ENCODE measurements at regions not wholly inside any gene's neighbourhood (a gene's known extent, or its start where the extent isn't known, plus 50 kb on each side); places are given as distances from the start of the nearest gene placed in this dataset.
"Not testable (repeated sequence)": the region's sequence is repeated elsewhere in the genome, so short reads cannot be mapped to it uniquely, and the experiment has no call there.

- no peaks in the 10 kb centered on the region for H3K36me3 Mint-ChIP-seq (ENCODE audit: low read depth)
- TF ChIP-seq, protein P1, sequence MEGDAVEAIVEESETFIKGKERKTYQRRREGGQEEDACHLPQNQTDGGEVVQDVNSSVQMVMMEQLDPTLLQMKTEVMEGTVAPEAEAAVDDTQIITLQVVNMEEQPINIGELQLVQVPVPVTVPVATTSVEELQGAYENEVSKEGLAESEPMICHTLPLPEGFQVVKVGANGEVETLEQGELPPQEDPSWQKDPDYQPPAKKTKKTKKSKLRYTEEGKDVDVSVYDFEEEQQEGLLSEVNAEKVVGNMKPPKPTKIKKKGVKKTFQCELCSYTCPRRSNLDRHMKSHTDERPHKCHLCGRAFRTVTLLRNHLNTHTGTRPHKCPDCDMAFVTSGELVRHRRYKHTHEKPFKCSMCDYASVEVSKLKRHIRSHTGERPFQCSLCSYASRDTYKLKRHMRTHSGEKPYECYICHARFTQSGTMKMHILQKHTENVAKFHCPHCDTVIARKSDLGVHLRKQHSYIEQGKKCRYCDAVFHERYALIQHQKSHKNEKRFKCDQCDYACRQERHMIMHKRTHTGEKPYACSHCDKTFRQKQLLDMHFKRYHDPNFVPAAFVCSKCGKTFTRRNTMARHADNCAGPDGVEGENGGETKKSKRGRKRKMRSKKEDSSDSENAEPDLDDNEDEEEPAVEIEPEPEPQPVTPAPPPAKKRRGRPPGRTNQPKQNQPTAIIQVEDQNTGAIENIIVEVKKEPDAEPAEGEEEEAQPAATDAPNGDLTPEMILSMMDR (IDR thresholded peaks at IDR 0.05; ENCODE audit: unreplicated experiment in 3 of 3) = no peak
- H3K27ac Mint-ChIP-seq = no peak overlapping the region
- peaks cover 41% of the 10 kb centered on the region for H3K9me3 Mint-ChIP-seq
- peaks cover 4% of the 10 kb centered on the region for H3K27me3 Mint-ChIP-seq (ENCODE audit: low read depth)
- no peaks in the 10 kb centered on the region for H3K4me1 Mint-ChIP-seq
- no peak overlapping the region for H3K4me3 Mint-ChIP-seq
These were observed 232.5 kb downstream of the RAB11FIP4 start for GRCh38 chr17:31623990-31624389.

GRCh38 chr17:31622500-31622899 is 231.0 kb downstream of the RAB11FIP4 start:
- Mint-ChIP-seq H3K27ac (no peak overlapping the region), H3K9me3 (peaks cover 44% of the 10 kb centered on the region), H3K27me3 (ENCODE audit: low read depth) (no peaks in the 10 kb centered on the region), H3K36me3 (ENCODE audit: low read depth) (no peaks in the 10 kb centered on the region), H3K4me3 (no peak overlapping the region), H3K4me1 (no peaks in the 10 kb centered on the region)
- TF ChIP-seq, protein P1 (IDR thresholded peaks at IDR 0.05; ENCODE audit: unreplicated experiment in 3 of 3) = no peak

DNA sequence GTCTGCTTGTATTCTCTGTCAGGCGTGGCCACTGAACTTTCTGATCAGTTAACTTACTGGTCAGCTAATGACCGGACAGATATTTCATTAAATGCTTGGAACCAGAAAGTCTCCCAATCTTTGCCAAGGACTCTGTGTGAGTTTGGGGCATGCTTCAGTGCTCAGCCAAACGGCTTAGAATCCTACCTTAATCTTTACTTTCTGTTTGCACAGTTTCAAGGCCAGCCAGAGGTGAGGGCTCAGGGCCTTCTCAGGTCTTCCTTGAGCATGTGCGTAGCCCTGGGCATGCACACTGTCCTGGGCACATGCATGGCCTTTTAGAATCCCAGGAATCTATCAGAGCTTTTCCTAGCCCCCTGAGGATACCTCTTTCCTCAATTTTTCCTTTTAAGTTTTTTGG is 230.1 kb downstream of the RAB11FIP4 start:
- H3K9me3 Mint-ChIP-seq = peaks cover 42% of the 10 kb centered on the region
- no peaks in the 10 kb centered on the region for H3K27me3 Mint-ChIP-seq (ENCODE audit: low read depth)
- H3K36me3 Mint-ChIP-seq (ENCODE audit: low read depth) = no peaks in the 10 kb centered on the region
- no peak overlapping the region for H3K4me3 Mint-ChIP-seq
- TF ChIP-seq, protein P1 (IDR thresholded peaks at IDR 0.05; ENCODE audit: unreplicated experiment in 3 of 3) = no peak
- H3K4me1 Mint-ChIP-seq = no peaks in the 10 kb centered on the region
- H3K27ac Mint-ChIP-seq = no peak overlapping the region

- H3K27ac Mint-ChIP-seq = not testable (repeated sequence)
These were observed 219.6 kb downstream of the RAB11FIP4 start for GRCh38 chr17:31611053-31611452.

GRCh38 chr17:31609996-31610910 is 218.8 kb downstream of the RAB11FIP4 start:
- TF ChIP-seq, protein P1 (IDR thresholded peaks at IDR 0.05; ENCODE audit: unreplicated experiment in 3 of 3) = no peak
- H3K4me1 Mint-ChIP-seq = no peaks in the 10 kb centered on the region
- no peak overlapping the region for H3K4me3 Mint-ChIP-seq
- no peak overlapping the region for H3K27ac Mint-ChIP-seq
- H3K9me3 Mint-ChIP-seq = no peaks in the 10 kb centered on the region
- no peaks in the 10 kb centered on the region for H3K36me3 Mint-ChIP-seq (ENCODE audit: low read depth)
- no peaks in the 10 kb centered on the region for H3K27me3 Mint-ChIP-seq (ENCODE audit: low read depth)

More at GRCh38 chr17:31611053-31611452, 219.6 kb downstream of the RAB11FIP4 start:
- H3K4me3 Mint-ChIP-seq; H3K27me3 Mint-ChIP-seq (ENCODE audit: low read depth); H3K9me3 Mint-ChIP-seq; H3K4me1 Mint-ChIP-seq; H3K36me3 Mint-ChIP-seq (ENCODE audit: low read depth): not testable (repeated sequence)

GRCh38 chr17:31609331-31609730 is 217.9 kb downstream of the RAB11FIP4 start:
- TF ChIP-seq, protein P1 (IDR thresholded peaks at IDR 0.05; ENCODE audit: unreplicated experiment in 3 of 3) = no peak
- H3K4me1 Mint-ChIP-seq = no peaks in the 10 kb centered on the region
- H3K4me3 Mint-ChIP-seq = no peak overlapping the region
- no peak overlapping the region for H3K27ac Mint-ChIP-seq
- no peaks in the 10 kb centered on the region for H3K27me3 Mint-ChIP-seq (ENCODE audit: low read depth)
- no peaks in the 10 kb centered on the region for H3K9me3 Mint-ChIP-seq
- H3K36me3 Mint-ChIP-seq (ENCODE audit: low read depth) = no peaks in the 10 kb centered on the region

Measured in nephron (organoid).